GM23338 (cell line): ENCODE measurements at regions not wholly inside any gene's neighbourhood (a gene's known extent, or its start where the extent isn't known, plus 50 kb on each side); places are given as distances from the start of the nearest gene placed in this dataset.

ENCODE experiments used
- ATAC-seq: fragments of 200-7000 bp; cut with Tn5 transposase; 3 replicates; pipeline ENCODE4 v1.9.1; 2020
- DNase-seq: peaks from one replicate; pipeline ENCODE4 v3.0.0-alpha.2; 2015; ENCODE audit warnings: low spot score
- H2AFZ ChIP-seq: fragments of 200-600 bp; sonication (generic); 2 replicates; pipeline ENCODE4 v1.8.0; 2016; ENCODE audit warnings: antibody characterized with exemption, mild to moderate bottlenecking, moderate library complexity
- H3F3A ChIP-seq: fragments of 200-600 bp; sonication (generic); replicated peaks from 2 replicates; pipeline ENCODE4 v1.8.0; 2017; ENCODE audit warnings: antibody characterized with exemption, mixed run types, low read depth
- H3K27ac ChIP-seq: fragments of 200-600 bp; sonication (generic); 2 replicates; pipeline ENCODE4 v1.6.1; 2016; ENCODE audit warnings: low read depth
- H3K27me3 ChIP-seq: fragments of 200-600 bp; sonication (generic); 2 replicates; pipeline ENCODE4 v1.8.0; 2016; ENCODE audit warnings: mild to moderate bottlenecking, mixed run types, moderate library complexity; ENCODE audit not compliant: insufficient read depth
- H3K36me3 ChIP-seq: fragments of 200-600 bp; sonication (generic); 2 replicates; pipeline ENCODE4 v1.8.0; 2016; ENCODE audit warnings: mild to moderate bottlenecking; ENCODE audit not compliant: insufficient read depth
- H3K4me1 ChIP-seq: fragments of 200-600 bp; sonication (generic); 2 replicates; pipeline ENCODE4 v1.8.0; 2016; ENCODE audit warnings: mild to moderate bottlenecking, moderate library complexity; ENCODE audit not compliant: insufficient read depth
- H3K4me2 ChIP-seq: fragments of 200-600 bp; sonication (generic); 2 replicates; pipeline ENCODE4 v1.7.1; 2017; ENCODE audit warnings: mixed run types
- H3K4me3 ChIP-seq: fragments of 200-600 bp; sonication (generic); 2 replicates; pipeline ENCODE4 v1.6.1; 2016; ENCODE audit warnings: mixed run types
- H3K79me2 ChIP-seq: fragments of 200-600 bp; sonication (generic); replicated peaks from 2 replicates; pipeline ENCODE4 v1.8.0; 2017; ENCODE audit warnings: mild to moderate bottlenecking; ENCODE audit not compliant: insufficient read depth
- H3K9me2 ChIP-seq: fragments of 200-600 bp; sonication (generic); 2 replicates; pipeline ENCODE4 v1.8.0; 2017; ENCODE audit not compliant: insufficient read depth
- H4K20me1 ChIP-seq: fragments of 200-600 bp; sonication (generic); replicated peaks from 2 replicates; pipeline ENCODE4 v1.8.0; 2017; ENCODE audit warnings: mild to moderate bottlenecking; ENCODE audit not compliant: insufficient read depth
- H3K27ac Mint-ChIP-seq: 2 replicates; pipeline ENCODE4 v1.8.0; 2020; ENCODE audit warnings: inconsistent platforms, mild to moderate bottlenecking, moderate library complexity, mixed read lengths
- H3K27me3 Mint-ChIP-seq: 3 replicates; pipeline ENCODE4 v1.8.0; 2022; ENCODE audit warnings: low read depth, mild to moderate bottlenecking, moderate library complexity, mixed read lengths, inconsistent platforms; ENCODE audit not compliant: insufficient read depth, poor library complexity
- H3K36me3 Mint-ChIP-seq: 3 replicates; pipeline ENCODE4 v1.8.0; 2021; ENCODE audit warnings: low read depth, mild to moderate bottlenecking, inconsistent platforms, moderate library complexity, mixed read lengths
- H3K4me1 Mint-ChIP-seq: 3 replicates; pipeline ENCODE4 v1.8.0; 2020; ENCODE audit warnings: mild to moderate bottlenecking, inconsistent platforms, mixed read lengths
- H3K4me3 Mint-ChIP-seq: 3 replicates; pipeline ENCODE4 v1.8.0; 2021; ENCODE audit warnings: moderate library complexity, mild to moderate bottlenecking, inconsistent platforms, mixed read lengths
- H3K9me3 Mint-ChIP-seq: 3 replicates; pipeline ENCODE4 v1.8.0; 2020; ENCODE audit warnings: moderate library complexity, mild to moderate bottlenecking, inconsistent platforms, mixed read lengths
- CREB1 ChIP-seq: fragments of 250-450 bp; sonication (Bioruptor Pico); IDR thresholded peaks from 2 replicates; pipeline ENCODE4 v1.5.0; 2020; ENCODE audit warnings: low read depth, mild to moderate bottlenecking, moderate library complexity
- CTCF ChIP-seq, 2 experiments: fragments of 200-600 bp in 1 of 2; sonication (generic) in 1 of 2; conservative IDR thresholded peaks; 2 replicates each; pipeline versions ENCODE4 v1.5.1 to v1.6.1; 2016 to 2017; ENCODE audit warnings: antibody characterized with exemption in 2 of 2, low read depth in 2 of 2, mild to moderate bottlenecking in 2 of 2, moderate library complexity in 1 of 2
- ETS1 ChIP-seq: IDR thresholded peaks from 2 replicates; pipeline ENCODE4 v1.6.1; 2016; ENCODE audit warnings: antibody characterized with exemption
- STAT1 ChIP-seq: IDR thresholded peaks from one replicate; pipeline ENCODE4 v1.6.1; 2016; ENCODE audit warnings: antibody characterized with exemption; ENCODE audit not compliant: unreplicated experiment
- ZNF462 ChIP-seq: fragments of 250-450 bp; sonication (Bioruptor Pico); IDR thresholded peaks from 2 replicates; pipeline ENCODE4 v1.5.0; 2020; ENCODE audit warnings: mild to moderate bottlenecking, moderate library complexity

- TF ChIP-seq ZNF462 (no peak), CREB1 (CRISPR knock-in tag) (no peak)
Measured at GRCh38 chr2:81195017-81195773, 890.6 kb upstream of the LRRTM1 start (continued).

GRCh38 chr2:81194581-81194980, 890.0 kb upstream of the LRRTM1 start:
- ATAC-seq = no peak
- Histone ChIP-seq H3K27ac (no peak overlapping the region), H3K36me3 (no peaks in the 10 kb centered on the region), H3K4me1 (no peaks in the 10 kb centered on the region), H2AFZ (no peak overlapping the region), H3K27me3 (no peaks in the 10 kb centered on the region), H3K79me2 (no peaks in the 10 kb centered on the region), H3K4me3 (no peak overlapping the region), H3F3A (no peaks in the 10 kb centered on the region), H3K4me2 (no peak overlapping the region), H4K20me1 (no peaks in the 10 kb centered on the region), H3K9me2 (no peaks in the 10 kb centered on the region; the same call in 1 of the 2 replicates)
- no peak overlapping the region for H3K4me3 Mint-ChIP-seq
- H3K27me3 Mint-ChIP-seq = no peaks in the 10 kb centered on the region
- DNase-seq = no peak
- H3K27ac Mint-ChIP-seq = no peak overlapping the region
- peaks cover 5% of the 10 kb centered on the region; the same call in 1 of the 3 replicates for H3K36me3 Mint-ChIP-seq
- H3K9me3 Mint-ChIP-seq = peaks cover 20% of the 10 kb centered on the region
- no peaks in the 10 kb centered on the region for H3K4me1 Mint-ChIP-seq
- TF ChIP-seq CTCF (conservative IDR thresholded peaks at IDR 0.05; ENCODE audit: low read depth in 2 of 2) = no peak
- TF ChIP-seq STAT1 = no peak
- TF ChIP-seq ETS1 = no peak
- no peak for TF ChIP-seq ZNF462
